ENCODE measurements at regions not wholly inside any gene's neighbourhood (a gene's known extent, or its start where the extent isn't known, plus 50 kb on each side); places are given as distances from the start of the nearest gene placed in this dataset.

- TF ChIP-seq CTCF (IDR thresholded peaks at IDR 0.05) (no peak), POLR2A (IDR thresholded peaks at IDR 0.05) (no peak), POLR2AphosphoS5 (IDR thresholded peaks at IDR 0.05) (no peak)
Observed at GRCh38 chr3:127501177-127501576, 89.4 kb downstream of the TPRA1 start.

Data from breast epithelium (tissue), 3 donors.